HEK293 (cell line): ENCODE measurements at regions not wholly inside any gene's neighbourhood (a gene's known extent, or its start where the extent isn't known, plus 50 kb on each side); places are given as distances from the start of the nearest gene placed in this dataset.

Source experiments
- CTCF ChIA-PET: fragments of 350-600 bp; formaldehyde crosslinking; extraction: SDS; loops from one replicate; lab custom pipeline; 2021; ENCODE audit warnings: antibody characterized with exemption; lab: Yijun Ruan, JAX
- POLR2A ChIA-PET: fragments of 300-600 bp; formaldehyde crosslinking; extraction: SDS; loops from one replicate; lab custom pipeline; 2020; ENCODE audit warnings: antibody characterized with exemption, inconsistent platforms; lab: Yijun Ruan, JAX
- H3K27ac ChIP-seq: fragments of 200-500 bp; sonication (Bioruptor generic); 2 replicates; pipeline ENCODE4 v1.5.1; 2014; ENCODE audit warnings: low read depth, low read length, control low read depth, inconsistent platforms; ENCODE audit errors: extremely low read depth
- H3K36me3 ChIP-seq, 2 experiments: fragments of 200-500 bp in 1 of 2; sonication (Bioruptor generic) in 1 of 2; 1 replicate in 1 of 2; 2 replicates in 1 of 2; pipeline ENCODE4 v1.5.1; 2014 to 2017; ENCODE audit warnings: inconsistent platforms in 2 of 2, low read length in 2 of 2; ENCODE audit not compliant: control insufficient read depth in 2 of 2, insufficient read depth in 1 of 2
- H3K4me1 ChIP-seq: fragments of 200-500 bp; sonication (Bioruptor generic); 2 replicates; pipeline ENCODE4 v1.5.1; 2014; ENCODE audit warnings: mild to moderate bottlenecking, low read length, inconsistent platforms; ENCODE audit not compliant: control insufficient read depth, insufficient read depth
- H3K4me3 ChIP-seq: 2 replicates; pipeline ENCODE4 v1.5.1; 2011; ENCODE audit warnings: low read depth, mild to moderate bottlenecking, control low read depth, low read length, moderate library complexity
- H3K9me3 ChIP-seq: fragments of 200-500 bp; sonication (Bioruptor generic); 2 replicates; pipeline ENCODE4 v1.5.1; 2014; ENCODE audit warnings: low read depth, low read length, inconsistent platforms; ENCODE audit not compliant: control insufficient read depth, insufficient read depth
- GFI1B ChIP-seq: fragments of 450-650 bp; formaldehyde crosslinking; IDR thresholded peaks from 2 replicates; pipeline ENCODE4 v1.5.1; 2016; ENCODE audit warnings: missing biosample characterization, missing genetic modification characterization
- KLF9 ChIP-seq: fragments of 450-650 bp; formaldehyde crosslinking; IDR thresholded peaks from 2 replicates; pipeline ENCODE4 v1.5.1; 2016; ENCODE audit warnings: missing biosample characterization, missing genetic modification characterization, low read depth
- SP2 ChIP-seq: fragments of 450-650 bp; formaldehyde crosslinking; IDR thresholded peaks from 2 replicates; pipeline ENCODE4 v1.5.1; 2016; ENCODE audit warnings: missing biosample characterization, missing genetic modification characterization
- YY1 ChIP-seq: fragments of 450-650 bp; formaldehyde crosslinking; IDR thresholded peaks from 2 replicates; pipeline ENCODE4 v1.5.1; 2018; ENCODE audit warnings: missing biosample characterization, missing genetic modification characterization
- ZEB2 ChIP-seq: fragments of 450-650 bp; formaldehyde crosslinking; IDR thresholded peaks from 2 replicates; pipeline ENCODE4 v1.5.1; 2016; ENCODE audit warnings: missing biosample characterization, missing genetic modification characterization
- ZFHX2 ChIP-seq: fragments of 450-650 bp; formaldehyde crosslinking; conservative IDR thresholded peaks from 2 replicates; pipeline ENCODE4 v1.5.1; 2016; ENCODE audit warnings: missing biosample characterization, missing genetic modification characterization
- ZNF133 ChIP-seq: fragments of 450-650 bp; formaldehyde crosslinking; IDR thresholded peaks from 2 replicates; pipeline ENCODE4 v1.5.1; 2016; ENCODE audit warnings: missing biosample characterization, missing genetic modification characterization
- ZNF239 ChIP-seq: fragments of 450-650 bp; formaldehyde crosslinking; IDR thresholded peaks from 2 replicates; pipeline ENCODE4 v1.5.1; 2016; ENCODE audit warnings: missing biosample characterization, missing genetic modification characterization
- ZNF266 ChIP-seq: fragments of 450-650 bp; formaldehyde crosslinking; IDR thresholded peaks from 2 replicates; pipeline ENCODE4 v1.5.1; 2016; ENCODE audit warnings: missing biosample characterization, missing genetic modification characterization, low read depth
- ZNF324 ChIP-seq: fragments of 450-650 bp; formaldehyde crosslinking; IDR thresholded peaks from 2 replicates; pipeline ENCODE4 v1.5.1; 2016; ENCODE audit warnings: missing biosample characterization, missing genetic modification characterization
- ZNF394 ChIP-seq: fragments of 450-650 bp; formaldehyde crosslinking; IDR thresholded peaks from 2 replicates; pipeline ENCODE4 v1.5.1; 2016; ENCODE audit warnings: missing biosample characterization, missing genetic modification characterization, mild to moderate bottlenecking, moderate library complexity, borderline replicate concordance
- ZNF473 ChIP-seq: fragments of 450-650 bp; formaldehyde crosslinking; IDR thresholded peaks from 2 replicates; pipeline ENCODE4 v1.5.1; 2017; ENCODE audit warnings: missing biosample characterization, missing genetic modification characterization
- ZNF514 ChIP-seq: fragments of 450-650 bp; formaldehyde crosslinking; IDR thresholded peaks from 2 replicates; pipeline ENCODE4 v1.5.1; 2016; ENCODE audit warnings: missing biosample characterization, missing genetic modification characterization
- ZNF555 ChIP-seq: fragments of 450-650 bp; formaldehyde crosslinking; conservative IDR thresholded peaks from 2 replicates; pipeline ENCODE4 v1.5.1; 2017; ENCODE audit warnings: missing biosample characterization, mild to moderate bottlenecking, missing genetic modification characterization, inconsistent platforms
- ZNF610 ChIP-seq: fragments of 450-650 bp; formaldehyde crosslinking; IDR thresholded peaks from 2 replicates; pipeline ENCODE4 v1.5.1; 2016; ENCODE audit warnings: missing biosample characterization, missing genetic modification characterization, borderline replicate concordance
- ZNF677 ChIP-seq: fragments of 450-650 bp; IDR thresholded peaks from 2 replicates; pipeline ENCODE4 v1.5.0; 2018; ENCODE audit warnings: missing biosample characterization, mild to moderate bottlenecking, missing genetic modification characterization, moderate library complexity
- ZSCAN30 ChIP-seq: fragments of 450-650 bp; IDR thresholded peaks from 2 replicates; pipeline ENCODE4 v1.5.1; 2018; ENCODE audit warnings: missing biosample characterization, mild to moderate bottlenecking, missing genetic modification characterization, moderate library complexity
- ZXDB ChIP-seq: fragments of 450-650 bp; formaldehyde crosslinking; IDR thresholded peaks from 2 replicates; pipeline ENCODE4 v1.5.1; 2016; ENCODE audit warnings: missing biosample characterization, missing genetic modification characterization
- TF ChIP-seq, protein P1 (sequence below): fragments of 450-650 bp; IDR thresholded peaks from 2 replicates; pipeline ENCODE4 v1.5.1; 2018; ENCODE audit warnings: missing biosample characterization, missing genetic modification characterization
- TF ChIP-seq, protein P2 (sequence below): fragments of 450-650 bp; formaldehyde crosslinking; IDR thresholded peaks from 2 replicates; pipeline ENCODE4 v1.5.1; 2017; ENCODE audit warnings: missing biosample characterization, missing genetic modification characterization
- TF ChIP-seq, protein P3 (sequence below): fragments of 450-650 bp; formaldehyde crosslinking; IDR thresholded peaks from 2 replicates; pipeline ENCODE4 v1.5.1; 2016; ENCODE audit warnings: missing biosample characterization, missing genetic modification characterization

DNA sequence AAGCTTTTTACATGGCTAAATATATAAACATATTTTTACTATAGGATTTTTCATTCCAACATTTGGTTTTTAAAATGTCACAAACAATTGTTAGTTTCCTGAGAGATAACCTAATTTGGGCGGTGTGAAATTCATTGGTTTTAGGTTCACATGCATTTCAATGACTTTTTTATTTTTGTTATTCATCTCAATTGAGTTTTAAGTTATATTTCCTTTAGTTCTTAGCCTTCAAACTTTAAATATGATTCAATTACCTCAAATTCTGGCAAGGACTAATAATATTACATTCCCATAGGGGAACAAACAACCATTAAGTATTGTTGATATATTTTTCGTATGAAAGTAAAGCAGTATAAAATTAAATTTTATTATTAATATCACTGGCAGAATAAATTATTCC, 265.3 kb downstream of the SLITRK6 start:
- CTCF ChIA-PET, result no interaction called here
- no peaks in the 10 kb centered on the region for H3K4me1 ChIP-seq
- TF ChIP-seq ZNF555 (tag by site-specific recombination) (no peak), SP2 (tag by site-specific recombination) (no peak), ZFHX2 (no peak), ZSCAN30 (tag by site-specific recombination) (no peak)
- POLR2A ChIA-PET, result no interaction called here
- H3K4me3 ChIP-seq, result no peak overlapping the region
- H3K27ac ChIP-seq, result no peak overlapping the region
- H3K36me3 ChIP-seq, result no peaks in the 10 kb centered on the region
- no peaks in the 10 kb centered on the region for H3K9me3 ChIP-seq

DNA sequence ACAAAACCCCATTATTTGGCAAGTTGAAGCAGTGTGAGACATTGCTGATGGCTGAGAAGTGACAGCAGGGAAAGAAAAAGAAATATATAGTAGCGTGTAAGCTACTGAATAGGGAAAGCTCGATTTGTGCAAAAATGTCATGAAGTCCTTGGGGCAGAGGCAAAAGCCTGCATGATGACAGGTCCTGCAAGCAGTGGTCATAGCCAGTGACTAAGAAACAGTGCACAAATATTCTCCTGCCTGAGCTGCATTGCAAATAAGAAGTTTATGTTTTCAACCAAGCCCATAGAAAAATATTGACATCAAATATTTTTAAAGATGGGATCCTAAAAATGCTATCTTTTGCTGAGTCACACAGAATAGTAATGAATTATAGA, 270.0 kb downstream of the SLITRK6 start:
- TF ChIP-seq ZNF239 (tag by site-specific recombination) (no peak), ZNF324 (tag by site-specific recombination) (no peak)
- TF ChIP-seq, protein P1, sequence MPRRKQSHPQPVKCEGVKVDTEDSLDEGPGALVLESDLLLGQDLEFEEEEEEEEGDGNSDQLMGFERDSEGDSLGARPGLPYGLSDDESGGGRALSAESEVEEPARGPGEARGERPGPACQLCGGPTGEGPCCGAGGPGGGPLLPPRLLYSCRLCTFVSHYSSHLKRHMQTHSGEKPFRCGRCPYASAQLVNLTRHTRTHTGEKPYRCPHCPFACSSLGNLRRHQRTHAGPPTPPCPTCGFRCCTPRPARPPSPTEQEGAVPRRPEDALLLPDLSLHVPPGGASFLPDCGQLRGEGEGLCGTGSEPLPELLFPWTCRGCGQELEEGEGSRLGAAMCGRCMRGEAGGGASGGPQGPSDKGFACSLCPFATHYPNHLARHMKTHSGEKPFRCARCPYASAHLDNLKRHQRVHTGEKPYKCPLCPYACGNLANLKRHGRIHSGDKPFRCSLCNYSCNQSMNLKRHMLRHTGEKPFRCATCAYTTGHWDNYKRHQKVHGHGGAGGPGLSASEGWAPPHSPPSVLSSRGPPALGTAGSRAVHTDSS (tag by site-specific recombination), result no peak
- ChIA-PET CTCF (interaction anchor here (0.7 kb wide), 1 partner anchor 48 kb away, joined by 3 read pairs; no protein-coding TSS in a partner anchor), POLR2A (interaction anchor here (1.0 kb wide), 1 partner anchor 57 kb away, joined by 3 read pairs; no protein-coding TSS in a partner anchor)
- no peak overlapping the region for H3K27ac ChIP-seq
- no peaks in the 10 kb centered on the region for H3K36me3 ChIP-seq
- no peaks in the 10 kb centered on the region for H3K9me3 ChIP-seq
- no peaks in the 10 kb centered on the region for H3K4me1 ChIP-seq
- H3K4me3 ChIP-seq, result no peak overlapping the region

DNA sequence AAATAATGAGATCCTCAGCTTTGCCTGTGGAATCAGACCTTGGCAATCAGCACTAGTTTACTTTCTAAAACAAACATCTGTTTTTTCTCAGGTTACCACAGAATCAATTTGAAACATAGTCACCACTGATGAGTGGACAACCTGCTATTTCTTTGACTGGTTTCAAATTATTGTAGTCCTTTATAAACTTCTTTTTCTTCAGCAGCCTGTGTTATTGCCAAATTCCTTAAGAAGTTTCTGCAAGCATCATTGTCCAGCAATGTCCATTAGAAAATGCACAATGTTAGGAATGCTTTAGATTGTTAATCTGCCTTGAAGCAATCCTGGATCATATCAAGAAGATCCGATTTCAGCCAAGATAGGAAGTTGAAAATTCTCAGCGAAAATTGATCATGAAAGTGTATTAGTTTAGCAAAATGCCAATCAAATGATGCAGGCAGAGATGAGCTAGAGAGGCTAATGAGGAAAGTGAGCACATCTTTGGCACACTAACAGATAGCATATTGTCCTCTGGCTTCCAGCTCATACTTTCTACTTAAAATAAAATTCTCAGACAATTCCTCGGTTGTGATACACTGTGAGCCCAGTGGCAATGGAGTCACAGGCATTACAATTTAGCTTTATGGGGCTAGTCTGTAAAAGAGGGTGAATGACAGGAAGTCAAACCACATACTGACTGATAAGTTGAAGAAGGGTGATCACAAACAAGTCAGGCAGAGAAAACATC, 270.6 kb downstream of the SLITRK6 start:
- no peak for TF ChIP-seq ZEB2 (tag by site-specific recombination)
- no peak for TF ChIP-seq ZNF394 (tag by site-specific recombination)
- TF ChIP-seq, protein P2, sequence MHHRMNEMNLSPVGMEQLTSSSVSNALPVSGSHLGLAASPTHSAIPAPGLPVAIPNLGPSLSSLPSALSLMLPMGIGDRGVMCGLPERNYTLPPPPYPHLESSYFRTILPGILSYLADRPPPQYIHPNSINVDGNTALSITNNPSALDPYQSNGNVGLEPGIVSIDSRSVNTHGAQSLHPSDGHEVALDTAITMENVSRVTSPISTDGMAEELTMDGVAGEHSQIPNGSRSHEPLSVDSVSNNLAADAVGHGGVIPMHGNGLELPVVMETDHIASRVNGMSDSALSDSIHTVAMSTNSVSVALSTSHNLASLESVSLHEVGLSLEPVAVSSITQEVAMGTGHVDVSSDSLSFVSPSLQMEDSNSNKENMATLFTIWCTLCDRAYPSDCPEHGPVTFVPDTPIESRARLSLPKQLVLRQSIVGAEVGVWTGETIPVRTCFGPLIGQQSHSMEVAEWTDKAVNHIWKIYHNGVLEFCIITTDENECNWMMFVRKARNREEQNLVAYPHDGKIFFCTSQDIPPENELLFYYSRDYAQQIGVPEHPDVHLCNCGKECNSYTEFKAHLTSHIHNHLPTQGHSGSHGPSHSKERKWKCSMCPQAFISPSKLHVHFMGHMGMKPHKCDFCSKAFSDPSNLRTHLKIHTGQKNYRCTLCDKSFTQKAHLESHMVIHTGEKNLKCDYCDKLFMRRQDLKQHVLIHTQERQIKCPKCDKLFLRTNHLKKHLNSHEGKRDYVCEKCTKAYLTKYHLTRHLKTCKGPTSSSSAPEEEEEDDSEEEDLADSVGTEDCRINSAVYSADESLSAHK (tag by site-specific recombination), result no peak
- no peak for TF ChIP-seq ZNF610 (tag by site-specific recombination)
- CTCF ChIA-PET, result no interaction called here
- H3K36me3 ChIP-seq, result no peaks in the 10 kb centered on the region
- no peaks in the 10 kb centered on the region for H3K9me3 ChIP-seq
- H3K4me3 ChIP-seq, result no peak overlapping the region
- no peaks in the 10 kb centered on the region for H3K4me1 ChIP-seq
- POLR2A ChIA-PET, result interaction anchor here (1.0 kb wide), 1 partner anchor 58 kb away, joined by 3 read pairs; no protein-coding TSS in a partner anchor
- no peak overlapping the region for H3K27ac ChIP-seq

DNA sequence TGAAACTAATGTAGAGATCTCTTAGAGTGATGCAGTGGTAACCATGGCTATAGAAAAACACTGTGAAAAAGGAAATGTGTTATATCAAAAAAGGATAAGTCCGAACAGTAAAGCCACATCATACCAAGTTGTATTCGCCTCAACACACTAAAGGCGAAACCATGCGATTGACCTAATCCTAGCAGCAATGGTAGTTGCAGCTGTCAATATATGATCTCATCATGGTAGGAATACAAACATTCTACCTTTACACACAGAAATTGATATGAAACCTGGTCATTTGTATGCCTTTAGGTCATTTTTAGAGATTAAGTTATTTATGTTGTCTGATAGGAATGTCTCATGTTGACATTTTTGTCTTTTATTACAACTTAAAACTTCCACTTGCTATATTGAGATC, 271.9 kb downstream of the SLITRK6 start:
- H3K4me3 ChIP-seq, result no peak overlapping the region
- ChIA-PET CTCF (no interaction called here), POLR2A (no interaction called here)
- no peaks in the 10 kb centered on the region for H3K9me3 ChIP-seq
- H3K27ac ChIP-seq, result no peak overlapping the region
- no peaks in the 10 kb centered on the region for H3K36me3 ChIP-seq
- H3K4me1 ChIP-seq, result no peaks in the 10 kb centered on the region
- TF ChIP-seq ZNF133 (tag by site-specific recombination), result no peak
- no peak for TF ChIP-seq KLF9
- TF ChIP-seq GFI1B, result no peak
- TF ChIP-seq, protein P1 (tag by site-specific recombination), result no peak
- no peak for TF ChIP-seq YY1 (tag by site-specific recombination)
- TF ChIP-seq, protein P3, sequence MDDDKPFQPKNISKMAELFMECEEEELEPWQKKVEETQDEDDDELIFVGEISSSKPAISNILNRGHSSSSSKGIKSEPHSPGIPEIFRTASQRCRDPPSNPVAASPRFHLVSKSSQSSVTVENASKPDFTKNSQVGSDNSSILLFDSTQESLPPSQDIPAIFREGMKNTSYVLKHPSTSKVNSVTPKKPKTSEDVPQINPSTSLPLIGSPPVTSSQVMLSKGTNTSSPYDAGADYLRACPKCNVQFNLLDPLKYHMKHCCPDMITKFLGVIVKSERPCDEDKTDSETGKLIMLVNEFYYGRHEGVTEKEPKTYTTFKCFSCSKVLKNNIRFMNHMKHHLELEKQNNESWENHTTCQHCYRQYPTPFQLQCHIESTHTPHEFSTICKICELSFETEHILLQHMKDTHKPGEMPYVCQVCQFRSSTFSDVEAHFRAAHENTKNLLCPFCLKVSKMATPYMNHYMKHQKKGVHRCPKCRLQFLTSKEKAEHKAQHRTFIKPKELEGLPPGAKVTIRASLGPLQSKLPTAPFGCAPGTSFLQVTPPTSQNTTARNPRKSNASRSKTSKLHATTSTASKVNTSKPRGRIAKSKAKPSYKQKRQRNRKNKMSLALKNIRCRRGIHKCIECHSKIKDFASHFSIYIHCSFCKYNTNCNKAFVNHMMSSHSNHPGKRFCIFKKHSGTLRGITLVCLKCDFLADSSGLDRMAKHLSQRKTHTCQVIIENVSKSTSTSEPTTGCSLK, result no peak
- no peak for TF ChIP-seq ZXDB (tag by site-specific recombination)
- no peak for TF ChIP-seq ZNF266 (tag by site-specific recombination)
- TF ChIP-seq ZNF677 (tag by site-specific recombination), result no peak
- no peak for TF ChIP-seq ZNF514
- no peak for TF ChIP-seq ZNF473
